Activated CD4-positive, alpha-beta T cell treated with anti-CD3 and anti-CD28 coated beads for 4 hours (primary cell): ENCODE measurements at regions not wholly inside any gene's neighbourhood (a gene's known extent, or its start where the extent isn't known, plus 50 kb on each side); places are given as distances from the start of the nearest gene placed in this dataset.

ENCODE experiments used
- DNase-seq, 2 donors: peaks; one replicate each; pipeline ENCODE4 v3.0.0-alpha.2; 2020

- no peak for DNase-seq
Observed at GRCh38 chr22:48373626-48374173, 1454.0 kb downstream of the BRD1 start.

- DNase-seq: no peak
Observed at GRCh38 chr22:48372390-48372789, 1455.3 kb downstream of the BRD1 start.

- DNase-seq: no peak
Observed at GRCh38 chr22:48371391-48371790, 1456.3 kb downstream of the BRD1 start.

- no peak for DNase-seq
Observed at GRCh38 chr22:48370508-48371325, 1457.0 kb downstream of the BRD1 start.

GRCh38 chr22:48369789-48370507, 1457.7 kb downstream of the BRD1 start:
- no peak for DNase-seq

GRCh38 chr22:48368975-48369525, 1458.6 kb downstream of the BRD1 start:
- no peak for DNase-seq

- DNase-seq: no peak
Observed at GRCh38 chr22:48367731-48368130, 1459.9 kb downstream of the BRD1 start.

GRCh38 chr22:48366591-48366990, 1461.1 kb downstream of the BRD1 start:
- DNase-seq: no peak

- DNase-seq: no peak
Observed at GRCh38 chr22:48366056-48366455, 1461.6 kb downstream of the BRD1 start.

- DNase-seq: no peak
Observed at GRCh38 chr22:48365386-48365785, 1462.3 kb downstream of the BRD1 start.

GRCh38 chr22:48362721-48363404, 1464.8 kb downstream of the BRD1 start:
- no peak for DNase-seq

GRCh38 chr22:48361099-48361639, 1466.5 kb downstream of the BRD1 start:
- DNase-seq: no peak

- DNase-seq: no peak
Observed at GRCh38 chr22:48359613-48359965, 1468.1 kb downstream of the BRD1 start.

GRCh38 chr22:48358886-48359612, 1468.6 kb downstream of the BRD1 start:
- DNase-seq: no peak

- no peak for DNase-seq
Observed at GRCh38 chr22:48357961-48358360, 1469.7 kb downstream of the BRD1 start.

- no peak for DNase-seq
Observed at GRCh38 chr22:48357196-48357595, 1470.5 kb downstream of the BRD1 start.

GRCh38 chr22:48356731-48357130, 1470.9 kb downstream of the BRD1 start:
- no peak for DNase-seq

GRCh38 chr22:48354096-48354495, 1473.6 kb downstream of the BRD1 start:
- no peak for DNase-seq

- DNase-seq: no peak
Observed at GRCh38 chr22:48353116-48353947, 1474.3 kb downstream of the BRD1 start.

- DNase-seq: no peak
Observed at GRCh38 chr22:48352086-48352911, 1475.4 kb downstream of the BRD1 start.
